ENCODE measurements at regions not wholly inside any gene's neighbourhood (a gene's known extent, or its start where the extent isn't known, plus 50 kb on each side); places are given as distances from the start of the nearest gene placed in this dataset.

DNA sequence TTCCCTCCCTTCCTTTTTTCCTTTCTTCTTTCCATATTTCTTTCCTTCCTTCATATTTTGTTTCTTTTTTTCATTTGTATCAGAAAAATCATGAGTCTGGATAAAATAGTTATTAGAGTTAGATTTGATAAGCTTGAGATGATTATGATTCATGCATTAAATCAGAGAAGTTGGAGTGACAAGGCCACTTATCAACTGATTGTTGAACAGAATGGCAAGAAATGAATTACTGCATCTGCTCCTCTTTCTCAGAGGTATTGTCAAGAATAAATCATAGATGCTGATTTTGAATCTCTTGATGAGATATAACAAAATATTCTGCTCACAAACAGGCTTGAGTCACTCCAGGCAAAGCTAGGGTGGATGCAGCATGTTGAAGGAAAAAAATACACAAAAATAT lies 54.6 kb upstream of the ANO5 start:
- H3K36me3 ChIP-seq (ENCODE audit: control insufficient read depth, insufficient read depth, low read length): no peaks in the 10 kb centered on the region
- no peaks in the 10 kb centered on the region for H3K9me3 ChIP-seq (ENCODE audit: control insufficient read depth, insufficient read depth, low read length)
- H3K27ac ChIP-seq (ENCODE audit: low read depth, low read length): no peak overlapping the region
- H3K27me3 ChIP-seq (ENCODE audit: control insufficient read depth, insufficient read depth, low read length): no peaks in the 10 kb centered on the region
- H3K4me1 ChIP-seq (ENCODE audit: control insufficient read depth, insufficient read depth, low read length): no peaks in the 10 kb centered on the region
- no peak overlapping the region for H3K4me3 ChIP-seq (ENCODE audit: low read depth, low read length)
- no peak for DNase-seq (ENCODE audit: low read depth in 4 of 6, low spot score in 6 of 6)
